C4-2B (cell line): ENCODE measurements at regions not wholly inside any gene's neighbourhood (a gene's known extent, or its start where the extent isn't known, plus 50 kb on each side); places are given as distances from the start of the nearest gene placed in this dataset.

Source experiments
- H3K27ac ChIP-seq: fragments of 450-650 bp; 2 replicates; pipeline ENCODE4 v1.5.1; 2017
- ZFX ChIP-seq: fragments of 450-650 bp; IDR thresholded peaks from 2 replicates; pipeline ENCODE4 v1.6.1; 2017
- TF ChIP-seq, protein P1 (sequence below): fragments of 450-650 bp; conservative IDR thresholded peaks from 2 replicates; pipeline ENCODE4 v1.5.1; 2017; ENCODE audit warnings: mild to moderate bottlenecking

DNA sequence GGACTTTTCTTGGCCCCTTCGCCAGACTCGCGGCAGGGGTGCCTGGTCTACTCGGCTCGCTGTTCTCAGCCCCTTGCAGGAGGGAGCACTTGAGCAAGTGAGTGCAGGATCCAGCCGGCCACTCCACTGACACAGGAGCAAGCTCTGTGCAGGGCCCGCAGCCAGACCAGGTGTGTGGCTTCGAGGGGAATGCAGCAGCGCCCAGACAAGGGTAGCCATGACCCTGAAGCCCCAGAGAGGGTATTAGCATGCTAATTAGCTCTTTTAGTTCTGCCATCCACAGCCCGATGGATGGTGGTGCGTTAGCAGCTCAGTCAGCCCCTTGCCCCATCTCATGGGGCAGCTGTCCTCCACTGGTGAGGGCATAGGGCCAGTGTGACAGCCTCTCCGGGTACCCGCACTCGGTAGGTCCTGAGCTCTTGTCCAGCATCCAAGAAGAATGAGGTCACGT is 103.2 kb upstream of the HS6ST1 start:
- no peak overlapping the region for H3K27ac ChIP-seq
- no peak for TF ChIP-seq ZFX
- TF ChIP-seq, protein P1, sequence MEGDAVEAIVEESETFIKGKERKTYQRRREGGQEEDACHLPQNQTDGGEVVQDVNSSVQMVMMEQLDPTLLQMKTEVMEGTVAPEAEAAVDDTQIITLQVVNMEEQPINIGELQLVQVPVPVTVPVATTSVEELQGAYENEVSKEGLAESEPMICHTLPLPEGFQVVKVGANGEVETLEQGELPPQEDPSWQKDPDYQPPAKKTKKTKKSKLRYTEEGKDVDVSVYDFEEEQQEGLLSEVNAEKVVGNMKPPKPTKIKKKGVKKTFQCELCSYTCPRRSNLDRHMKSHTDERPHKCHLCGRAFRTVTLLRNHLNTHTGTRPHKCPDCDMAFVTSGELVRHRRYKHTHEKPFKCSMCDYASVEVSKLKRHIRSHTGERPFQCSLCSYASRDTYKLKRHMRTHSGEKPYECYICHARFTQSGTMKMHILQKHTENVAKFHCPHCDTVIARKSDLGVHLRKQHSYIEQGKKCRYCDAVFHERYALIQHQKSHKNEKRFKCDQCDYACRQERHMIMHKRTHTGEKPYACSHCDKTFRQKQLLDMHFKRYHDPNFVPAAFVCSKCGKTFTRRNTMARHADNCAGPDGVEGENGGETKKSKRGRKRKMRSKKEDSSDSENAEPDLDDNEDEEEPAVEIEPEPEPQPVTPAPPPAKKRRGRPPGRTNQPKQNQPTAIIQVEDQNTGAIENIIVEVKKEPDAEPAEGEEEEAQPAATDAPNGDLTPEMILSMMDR, result no peak

DNA sequence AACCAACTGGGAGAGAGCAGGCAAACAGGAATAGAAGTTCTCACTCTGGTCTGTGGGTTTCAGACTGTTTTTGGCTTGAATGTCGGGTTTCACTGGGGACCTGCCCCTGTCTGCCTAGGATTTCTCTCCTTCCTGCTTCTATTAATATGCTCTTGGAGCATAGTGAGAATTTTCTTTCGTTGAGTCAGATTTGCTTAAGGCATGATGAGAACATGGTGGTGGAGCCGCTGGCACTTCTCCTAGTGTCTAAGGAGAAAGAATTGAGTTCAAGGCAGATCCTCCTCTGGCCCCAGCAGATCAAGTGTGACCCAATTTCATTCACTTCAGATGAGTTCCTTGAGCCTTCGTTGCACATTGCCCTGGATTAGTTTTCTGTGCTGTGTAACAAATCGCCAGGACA is 103.9 kb upstream of the HS6ST1 start:
- no peak overlapping the region for H3K27ac ChIP-seq
- TF ChIP-seq, protein P1, result no peak
- TF ChIP-seq ZFX, result no peak

DNA sequence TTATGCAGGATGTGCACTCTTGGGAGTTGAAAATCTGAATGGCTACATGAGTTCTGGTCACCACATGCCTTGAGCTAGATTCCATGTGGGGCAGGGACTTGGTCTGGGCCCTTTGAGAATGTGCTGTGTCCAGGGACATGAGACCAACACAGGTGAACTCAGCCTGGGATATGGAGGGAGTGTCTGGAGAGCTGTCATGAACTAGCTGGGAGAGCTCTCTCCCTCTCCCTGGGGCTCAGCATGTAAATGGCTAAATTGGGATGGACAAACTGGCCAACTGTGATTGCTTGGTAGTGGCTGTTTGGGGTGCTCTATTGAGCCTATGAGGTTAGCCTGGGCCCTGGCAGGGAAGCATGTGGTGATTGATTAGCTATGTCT is 105.1 kb upstream of the HS6ST1 start:
- H3K27ac ChIP-seq, result no peak overlapping the region
- TF ChIP-seq, protein P1, result no peak
- no peak for TF ChIP-seq ZFX

DNA sequence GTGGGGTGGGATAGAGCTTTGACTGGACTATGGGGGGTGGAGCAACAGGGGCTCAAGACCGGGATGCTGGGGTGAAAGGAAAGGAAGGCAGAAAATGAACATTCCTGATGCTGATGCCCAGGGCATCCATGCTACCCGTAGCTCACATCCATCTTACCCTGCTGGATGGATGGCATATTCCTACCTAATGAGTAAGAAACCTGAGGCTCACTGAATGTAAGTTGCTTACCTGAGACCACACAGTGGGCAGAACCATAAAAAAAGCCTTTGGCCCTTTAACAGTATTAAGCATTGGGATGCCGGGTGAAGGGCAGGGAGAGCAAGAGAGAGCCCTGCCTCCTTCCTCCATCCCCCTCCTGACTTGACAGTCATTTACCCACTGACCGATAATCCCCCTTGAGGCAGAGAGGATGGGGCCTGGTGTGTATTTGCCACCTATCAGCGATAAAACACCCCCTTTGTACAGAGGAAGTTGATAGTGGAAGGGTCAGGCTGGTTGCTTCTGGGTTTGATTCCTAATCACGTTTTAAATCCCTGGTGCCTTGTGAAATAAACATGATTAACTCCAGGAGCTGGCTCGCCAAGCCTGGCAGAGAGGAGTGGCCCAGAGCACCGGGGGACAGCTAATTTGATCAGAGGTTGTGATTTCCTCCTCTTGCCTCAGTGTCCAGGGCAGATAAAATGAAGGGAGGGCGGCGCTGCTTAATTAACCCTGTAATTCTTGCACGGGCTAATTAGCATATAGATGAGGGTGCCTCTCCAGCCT is 105.9 kb upstream of the HS6ST1 start:
- TF ChIP-seq, protein P1, result no peak
- no peak for TF ChIP-seq ZFX
- H3K27ac ChIP-seq, result no peak overlapping the region

DNA sequence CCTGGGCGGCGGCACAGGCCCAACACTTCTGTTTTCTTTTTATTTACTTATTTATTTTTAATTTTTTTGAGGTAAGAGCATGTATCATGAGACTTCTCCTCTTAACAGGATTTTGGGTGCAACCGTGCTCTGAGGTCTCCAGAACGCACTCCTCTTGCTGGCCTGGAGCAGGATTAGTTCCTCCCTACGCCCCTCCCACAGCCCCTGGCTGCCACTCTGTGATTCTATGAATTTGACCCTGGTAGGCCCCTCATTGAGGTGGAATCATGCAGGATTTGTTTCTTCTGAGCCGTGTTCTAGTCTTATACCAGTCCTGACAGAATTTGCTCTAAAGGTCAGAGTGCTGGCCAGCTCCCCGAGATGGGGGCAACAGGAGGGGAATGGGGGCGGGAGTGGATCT is 106.5 kb upstream of the HS6ST1 start:
- no peak overlapping the region for H3K27ac ChIP-seq
- TF ChIP-seq, protein P1, result no peak
- TF ChIP-seq ZFX, result no peak

DNA sequence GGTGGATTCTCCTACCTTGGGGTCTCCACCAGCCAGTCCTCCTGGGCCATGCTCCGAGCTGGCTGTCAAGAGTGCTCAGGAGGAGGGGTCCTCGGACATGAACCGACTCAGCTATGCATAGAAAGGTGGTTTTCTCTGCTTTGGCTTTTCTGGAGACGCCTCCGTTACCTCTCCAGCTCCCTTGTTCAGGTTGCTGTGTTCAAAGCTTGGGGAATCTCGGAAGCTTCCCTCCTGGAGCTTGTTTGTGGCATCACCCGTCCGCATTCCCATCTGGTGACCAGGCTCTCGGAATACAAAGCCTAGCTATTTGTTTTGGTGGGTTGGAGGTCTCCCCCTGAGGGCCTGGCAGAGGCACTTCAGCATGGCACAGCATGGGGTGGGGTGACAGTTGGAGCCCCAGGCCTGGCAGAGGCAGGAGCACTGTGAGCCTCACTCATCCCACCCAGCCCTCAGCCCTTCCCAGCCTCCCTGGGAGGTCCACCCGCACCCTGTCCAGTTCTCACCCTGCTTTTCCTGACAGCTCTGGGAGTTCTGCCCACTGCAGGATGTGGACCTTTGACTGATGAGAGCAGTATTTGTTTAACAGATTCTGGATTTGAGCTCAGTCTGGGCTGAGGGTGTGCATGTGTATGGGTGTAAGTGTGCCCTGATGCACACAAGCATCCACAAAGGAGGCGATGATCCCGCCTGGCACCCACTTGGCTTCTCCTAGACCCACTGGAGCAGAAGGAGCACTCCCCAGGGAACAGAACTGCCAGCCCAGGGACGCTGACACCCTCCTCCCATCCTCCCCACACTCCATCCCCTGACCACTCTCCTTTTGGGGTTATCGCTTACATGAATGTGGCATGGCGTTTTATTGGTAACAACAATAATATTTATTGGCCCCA is 107.3 kb upstream of the HS6ST1 start:
- no peak overlapping the region for H3K27ac ChIP-seq
- TF ChIP-seq, protein P1, result no peak
- no peak for TF ChIP-seq ZFX

DNA sequence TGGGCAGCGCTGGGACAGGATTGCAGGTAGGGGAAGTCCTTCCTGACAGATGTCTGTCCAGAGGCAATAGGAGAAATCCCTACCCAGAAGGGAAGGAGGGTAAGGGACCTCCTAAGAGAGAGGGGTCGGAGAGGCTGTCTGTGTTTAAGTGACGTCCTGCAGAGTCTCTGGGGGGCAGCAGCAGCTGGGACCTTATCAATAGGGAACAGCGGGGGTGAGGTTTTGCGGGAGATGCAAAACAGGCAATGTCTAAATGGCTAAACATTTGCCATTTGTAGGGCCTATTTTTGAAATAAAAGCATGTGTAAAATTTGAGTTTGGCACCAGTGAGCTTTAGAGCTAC is 108.7 kb upstream of the HS6ST1 start:
- H3K27ac ChIP-seq, result no peak overlapping the region
- TF ChIP-seq ZFX, result no peak
- TF ChIP-seq, protein P1, result no peak
